Osteoblast (primary cell): ENCODE measurements at regions not wholly inside any gene's neighbourhood (a gene's known extent, or its start where the extent isn't known, plus 50 kb on each side); places are given as distances from the start of the nearest gene placed in this dataset.
A peak's percentile ranks its signal among the peaks of the same experiment; 100 is the strongest.

Experiments used
- DNase-seq: peaks from one replicate; pipeline ENCODE4 v3.0.0; 2011; ENCODE audit warnings: low spot score, mixed read lengths; ENCODE audit not compliant: insufficient read length; ENCODE audit errors: missing footprints
- H2AFZ ChIP-seq: 2 replicates; pipeline ENCODE4 v1.6.0; 2011; ENCODE audit warnings: mild to moderate bottlenecking, low read length
- H3K27ac ChIP-seq: 2 replicates; pipeline ENCODE4 v1.5.1; 2011; ENCODE audit warnings: mild to moderate bottlenecking, low read depth, low read length, moderate library complexity
- H3K27me3 ChIP-seq: 2 replicates; pipeline ENCODE4 v1.6.0; 2012; ENCODE audit warnings: mild to moderate bottlenecking, control low read depth, inconsistent platforms, low read length, moderate library complexity; ENCODE audit not compliant: insufficient read depth
- H3K36me3 ChIP-seq: 2 replicates; pipeline ENCODE4 v1.5.1; 2011; ENCODE audit warnings: mild to moderate bottlenecking, low read length, control low read depth, moderate library complexity; ENCODE audit not compliant: insufficient read depth
- H3K4me1 ChIP-seq: 2 replicates; pipeline ENCODE4 v1.5.1; 2011; ENCODE audit warnings: mild to moderate bottlenecking, low read length, control low read depth, moderate library complexity; ENCODE audit not compliant: insufficient read depth
- H3K4me2 ChIP-seq: 2 replicates; pipeline ENCODE4 v1.6.0; 2011; ENCODE audit warnings: mild to moderate bottlenecking, low read length; ENCODE audit not compliant: insufficient read depth
- H3K4me3 ChIP-seq: fragments of 200-600 bp; sonication (generic); 3 replicates; pipeline ENCODE4 v1.5.1; 2012; ENCODE audit warnings: mild to moderate bottlenecking, low read length, inconsistent platforms; ENCODE audit not compliant: insufficient read depth
- H3K79me2 ChIP-seq: 2 replicates; pipeline ENCODE4 v1.6.0; 2012; ENCODE audit warnings: mild to moderate bottlenecking, low read length, control low read depth, inconsistent platforms; ENCODE audit not compliant: insufficient read depth
- H3K9me3 ChIP-seq: 2 replicates; pipeline ENCODE4 v1.5.1; 2011; ENCODE audit warnings: low read depth, low read length, control low read depth
- H4K20me1 ChIP-seq: 2 replicates; pipeline ENCODE4 v1.6.0; 2012; ENCODE audit warnings: mild to moderate bottlenecking, low read length, control low read depth; ENCODE audit not compliant: insufficient read depth
- CTCF ChIP-seq: IDR thresholded peaks from 2 replicates; pipeline ENCODE4 v1.5.1; 2011; ENCODE audit warnings: mild to moderate bottlenecking, low read depth, low read length, moderate library complexity; ENCODE audit errors: extremely low read depth

GRCh38 chr1:72869873-72870272 is 587.5 kb upstream of the NEGR1 start:
- no peak for TF ChIP-seq CTCF

GRCh38 chr1:72869441-72869840 is 587.1 kb upstream of the NEGR1 start:
- Histone ChIP-seq H4K20me1 (no peaks in the 10 kb centered on the region), H3K27ac (no peak overlapping the region), H3K79me2 (no peaks in the 10 kb centered on the region), H3K36me3 (no peaks in the 10 kb centered on the region), H3K4me2 (no peak overlapping the region), H2AFZ (no peak overlapping the region), H3K4me1 (no peaks in the 10 kb centered on the region), H3K4me3 (no peak overlapping the region), H3K27me3 (no peaks in the 10 kb centered on the region), H3K9me3 (no peaks in the 10 kb centered on the region)
- no peak for TF ChIP-seq CTCF
- no peak for DNase-seq

More at GRCh38 chr1:72869873-72870272, 587.5 kb upstream of the NEGR1 start:
- Histone ChIP-seq H3K4me3 (no peak overlapping the region), H3K9me3 (no peaks in the 10 kb centered on the region), H3K4me1 (no peaks in the 10 kb centered on the region), H4K20me1 (no peaks in the 10 kb centered on the region), H3K27ac (no peak overlapping the region), H3K4me2 (no peak overlapping the region), H2AFZ (no peak overlapping the region), H3K79me2 (no peaks in the 10 kb centered on the region), H3K27me3 (no peaks in the 10 kb centered on the region), H3K36me3 (no peaks in the 10 kb centered on the region)
- DNase-seq = peak; percentile 30

GRCh38 chr1:72851597-72851996 is 569.3 kb upstream of the NEGR1 start:
- Histone ChIP-seq H3K4me1 (no peaks in the 10 kb centered on the region), H3K27me3 (no peaks in the 10 kb centered on the region), H3K9me3 (no peaks in the 10 kb centered on the region), H3K4me2 (no peak overlapping the region), H3K79me2 (no peaks in the 10 kb centered on the region), H3K27ac (no peak overlapping the region), H2AFZ (no peak overlapping the region), H3K36me3 (no peaks in the 10 kb centered on the region), H3K4me3 (no peak overlapping the region), H4K20me1 (no peaks in the 10 kb centered on the region)
- no peak for TF ChIP-seq CTCF
- no peak for DNase-seq

GRCh38 chr1:72848997-72849396 is 566.7 kb upstream of the NEGR1 start:
- Histone ChIP-seq H3K36me3 (no peaks in the 10 kb centered on the region), H2AFZ (no peak overlapping the region), H3K4me2 (no peak overlapping the region), H3K4me3 (no peak overlapping the region), H3K9me3 (no peaks in the 10 kb centered on the region), H4K20me1 (no peaks in the 10 kb centered on the region), H3K79me2 (no peaks in the 10 kb centered on the region), H3K27me3 (no peaks in the 10 kb centered on the region), H3K4me1 (no peaks in the 10 kb centered on the region), H3K27ac (no peak overlapping the region)
- DNase-seq = no peak
- TF ChIP-seq CTCF = no peak
